Left renal cortex interstitium (tissue), 4 donors: ENCODE measurements at regions not wholly inside any gene's neighbourhood (a gene's known extent, or its start where the extent isn't known, plus 50 kb on each side); places are given as distances from the start of the nearest gene placed in this dataset.
A peak's percentile ranks its signal among the peaks of the same experiment; 100 is the strongest.
"Not testable (repeated sequence)": the region's sequence is repeated elsewhere in the genome, so short reads cannot be mapped to it uniquely, and the experiment has no call there.

Source experiments
- DNase-seq, 4 donors: peaks; one replicate each; pipeline ENCODE4 v3.0.0-alpha.2; 2013; ENCODE audit warnings: low read depth in 4 of 4, low spot score in 2 of 4, missing footprints in 1 of 4

- DNase-seq: no peak
Measured at GRCh38 chr7:106583706-106584690, 77.0 kb downstream of the CCDC71L start.

GRCh38 chr7:106583100-106583499, 77.9 kb downstream of the CCDC71L start:
- no peak for DNase-seq

GRCh38 chr7:106582365-106582764, 78.6 kb downstream of the CCDC71L start:
- DNase-seq: no peak

GRCh38 chr7:106579086-106579485, 81.9 kb downstream of the CCDC71L start:
- peak in 1 of 4 donors; percentile 5 for DNase-seq

- no peak for DNase-seq
Measured at GRCh38 chr7:106575138-106575823, 85.7 kb downstream of the CCDC71L start.

GRCh38 chr7:106573738-106574137, 87.2 kb downstream of the CCDC71L start:
- DNase-seq: no peak

- no peak for DNase-seq
Measured at GRCh38 chr7:106573125-106573663, 87.8 kb downstream of the CCDC71L start.

- no peak for DNase-seq
Measured at GRCh38 chr7:106572394-106573124, 88.4 kb downstream of the CCDC71L start.

GRCh38 chr7:106571563-106571962, 89.4 kb downstream of the CCDC71L start:
- DNase-seq: no peak

- DNase-seq: no peak
Measured at GRCh38 chr7:106570948-106571418, 90.0 kb downstream of the CCDC71L start.

- DNase-seq: no peak
Measured at GRCh38 chr7:106570146-106570545, 90.8 kb downstream of the CCDC71L start.

- DNase-seq: no peak
Measured at GRCh38 chr7:106569500-106569929, 91.4 kb downstream of the CCDC71L start.

GRCh38 chr7:106568680-106569499, 92.1 kb downstream of the CCDC71L start:
- DNase-seq: no peak

- DNase-seq: no peak
Measured at GRCh38 chr7:106568002-106568679, 92.8 kb downstream of the CCDC71L start.

- not testable (repeated sequence) for DNase-seq
Measured at GRCh38 chr7:106567204-106568001, 93.6 kb downstream of the CCDC71L start.

- no peak for DNase-seq
Measured at GRCh38 chr7:106566672-106567071, 94.3 kb downstream of the CCDC71L start.

- DNase-seq: no peak
Measured at GRCh38 chr7:106566196-106566595, 94.8 kb downstream of the CCDC71L start.

- DNase-seq: no peak
Measured at GRCh38 chr7:106565428-106565827, 95.5 kb downstream of the CCDC71L start.
